Left forelimb (tissue), 1 donor: ENCODE measurements at regions not wholly inside any gene's neighbourhood (a gene's known extent, or its start where the extent isn't known, plus 50 kb on each side); places are given as distances from the start of the nearest gene placed in this dataset.

Experiments
- DNase-seq: peaks from one replicate; pipeline ENCODE4 v3.0.0-alpha.2; 2018; ENCODE audit warnings: low spot score

GRCh38 chr13:107392205-107392604 lies 823.1 kb downstream of the LIG4 start:
- no peak for DNase-seq

GRCh38 chr13:107387525-107387924 lies 819.6 kb upstream of the ARGLU1 start:
- DNase-seq: no peak

GRCh38 chr13:107379407-107380155 lies 811.6 kb upstream of the ARGLU1 start:
- DNase-seq: no peak

- no peak for DNase-seq
Observed at GRCh38 chr13:107376341-107377125, 808.6 kb upstream of the ARGLU1 start.

- DNase-seq: no peak
Observed at GRCh38 chr13:107375701-107376340, 807.9 kb upstream of the ARGLU1 start.

GRCh38 chr13:107374038-107374437 lies 806.1 kb upstream of the ARGLU1 start:
- no peak for DNase-seq

GRCh38 chr13:107373551-107373950 lies 805.6 kb upstream of the ARGLU1 start:
- DNase-seq: no peak

- no peak for DNase-seq
Observed at GRCh38 chr13:107370015-107370785, 802.3 kb upstream of the ARGLU1 start.

GRCh38 chr13:107367258-107367657 lies 799.3 kb upstream of the ARGLU1 start:
- no peak for DNase-seq

- DNase-seq: no peak
Observed at GRCh38 chr13:107365466-107366215, 797.7 kb upstream of the ARGLU1 start.

- DNase-seq: no peak
Observed at GRCh38 chr13:107364658-107365057, 796.7 kb upstream of the ARGLU1 start.

GRCh38 chr13:107361666-107362065 lies 793.7 kb upstream of the ARGLU1 start:
- DNase-seq: no peak

- no peak for DNase-seq
Observed at GRCh38 chr13:107360010-107360409, 792.1 kb upstream of the ARGLU1 start.

- no peak for DNase-seq
Observed at GRCh38 chr13:107358866-107359265, 790.9 kb upstream of the ARGLU1 start.

GRCh38 chr13:107351305-107351704 lies 783.4 kb upstream of the ARGLU1 start:
- DNase-seq: no peak

GRCh38 chr13:107348925-107349324 lies 781.0 kb upstream of the ARGLU1 start:
- no peak for DNase-seq

- DNase-seq: no peak
Observed at GRCh38 chr13:107348471-107348870, 780.5 kb upstream of the ARGLU1 start.

- DNase-seq: no peak
Observed at GRCh38 chr13:107347641-107348369, 779.9 kb upstream of the ARGLU1 start.

GRCh38 chr13:107342747-107343146 lies 774.8 kb upstream of the ARGLU1 start:
- DNase-seq: no peak

GRCh38 chr13:107339209-107339608 lies 771.3 kb upstream of the ARGLU1 start:
- DNase-seq: no peak

GRCh38 chr13:107332188-107332587 lies 764.3 kb upstream of the ARGLU1 start:
- DNase-seq: no peak
